ENCODE measurements at regions not wholly inside any gene's neighbourhood (a gene's known extent, or its start where the extent isn't known, plus 50 kb on each side); places are given as distances from the start of the nearest gene placed in this dataset.

- no peak for TF ChIP-seq CTCF (optimal IDR thresholded peaks at IDR 0.05 in 1 of 3, IDR thresholded peaks at IDR 0.05 in 1 of 3, conservative IDR thresholded peaks at IDR 0.05 in 1 of 3; ENCODE audit: extremely low read depth in 1 of 3, insufficient read depth in 2 of 3, low read length in 3 of 3)
- TF ChIP-seq EZH2 (IDR thresholded peaks at IDR 0.05; ENCODE audit: low read length) = no peak
Observed at GRCh38 chr17:5668557-5669138, 84.3 kb upstream of the NLRP1 start.

All from keratinocyte (primary cell).